H9 (cell line): ENCODE measurements at regions not wholly inside any gene's neighbourhood (a gene's known extent, or its start where the extent isn't known, plus 50 kb on each side); places are given as distances from the start of the nearest gene placed in this dataset.

Experiments used
- DNase-seq: peaks from one replicate; pipeline ENCODE4 v3.0.0-alpha.2; 2017
- H2AFZ ChIP-seq: one replicate; pipeline ENCODE4 v1.6.1; 2013; ENCODE audit warnings: mild to moderate bottlenecking, low read length, control low read depth, moderate library complexity
- H2AK5ac ChIP-seq: 2 replicates; pipeline ENCODE4 v1.6.1; 2013; ENCODE audit warnings: low read length, control low read depth, mixed read lengths; ENCODE audit not compliant: insufficient read length
- H2BK120ac ChIP-seq: one replicate; pipeline ENCODE4 v1.6.1; 2013; ENCODE audit warnings: low read depth, mild to moderate bottlenecking, low read length, control low read depth, inconsistent platforms; ENCODE audit not compliant: poor library complexity, severe bottlenecking
- H2BK12ac ChIP-seq: 2 replicates; pipeline ENCODE4 v1.6.1; 2013; ENCODE audit warnings: low read length, control low read depth, mixed read lengths, low read depth; ENCODE audit not compliant: insufficient read length
- H2BK15ac ChIP-seq: 2 replicates; pipeline ENCODE4 v1.6.1; 2013; ENCODE audit warnings: low read depth, low read length, control low read depth
- H2BK20ac ChIP-seq: one replicate; pipeline ENCODE4 v1.6.1; 2013; ENCODE audit warnings: low read depth, mild to moderate bottlenecking, low read length, control low read depth, inconsistent platforms; ENCODE audit not compliant: poor library complexity, severe bottlenecking
- H2BK5ac ChIP-seq: 2 replicates; pipeline ENCODE4 v1.6.1; 2013; ENCODE audit warnings: low read length, control low read depth, mixed read lengths; ENCODE audit not compliant: insufficient read length
- H3K14ac ChIP-seq: 2 replicates; pipeline ENCODE4 v1.6.1; 2013; ENCODE audit warnings: low read length, control low read depth; ENCODE audit not compliant: insufficient read depth
- H3K18ac ChIP-seq: 2 replicates; pipeline ENCODE4 v1.6.1; 2013; ENCODE audit warnings: low read depth, mild to moderate bottlenecking, mixed read lengths, low read length, control low read depth; ENCODE audit not compliant: insufficient read length
- H3K23ac ChIP-seq: 2 replicates; pipeline ENCODE4 v1.6.1; 2013; ENCODE audit warnings: low read length, control low read depth, mixed read lengths, low read depth; ENCODE audit not compliant: insufficient read length
- H3K23me2 ChIP-seq: 2 replicates; pipeline ENCODE4 v1.6.1; 2013; ENCODE audit warnings: low read depth, mild to moderate bottlenecking, mixed read lengths, low read length, control low read depth; ENCODE audit not compliant: insufficient read length, poor library complexity, severe bottlenecking
- H3K27ac ChIP-seq: 2 replicates; pipeline ENCODE4 v1.5.1; 2013; ENCODE audit warnings: low read length, control low read depth, mixed read lengths, low read depth; ENCODE audit not compliant: insufficient read length
- H3K27me3 ChIP-seq: 2 replicates; pipeline ENCODE4 v1.6.1; 2013; ENCODE audit warnings: low read length, control low read depth, inconsistent platforms; ENCODE audit not compliant: insufficient read depth
- H3K4ac ChIP-seq: 2 replicates; pipeline ENCODE4 v1.6.1; 2013; ENCODE audit warnings: low read depth, mild to moderate bottlenecking, control low read depth, inconsistent platforms, low read length, moderate library complexity
- H3K4me1 ChIP-seq: 2 replicates; pipeline ENCODE4 v1.6.1; 2013; ENCODE audit warnings: low read length, control low read depth, inconsistent platforms; ENCODE audit not compliant: insufficient read depth
- H3K4me2 ChIP-seq: 2 replicates; pipeline ENCODE4 v1.6.1; 2013; ENCODE audit warnings: low read length, control low read depth, mixed read lengths; ENCODE audit not compliant: insufficient read length, insufficient read depth
- H3K56ac ChIP-seq: 2 replicates; pipeline ENCODE4 v1.6.1; 2013; ENCODE audit warnings: low read depth, mild to moderate bottlenecking, mixed read lengths, low read length, control low read depth; ENCODE audit not compliant: insufficient read length
- H3K79me1 ChIP-seq: 2 replicates; pipeline ENCODE4 v1.6.1; 2013; ENCODE audit warnings: low read depth, mild to moderate bottlenecking, moderate library complexity, low read length, control low read depth, inconsistent platforms; ENCODE audit not compliant: insufficient read depth, poor library complexity, severe bottlenecking
- H3K79me2 ChIP-seq: 2 replicates; pipeline ENCODE4 v1.6.1; 2013; ENCODE audit warnings: low read length, control low read depth, inconsistent platforms; ENCODE audit not compliant: insufficient read depth
- H3K9ac ChIP-seq: 2 replicates; pipeline ENCODE4 v1.6.1; 2013; ENCODE audit warnings: low read length, control low read depth, mixed read lengths; ENCODE audit not compliant: insufficient read length; ENCODE audit errors: extremely low read depth
- H3K9me3 ChIP-seq: one replicate; pipeline ENCODE4 v1.6.1; 2013; ENCODE audit warnings: low read depth, low read length, inconsistent platforms; ENCODE audit not compliant: control insufficient read depth
- H3T11ph ChIP-seq: one replicate; pipeline ENCODE4 v1.6.1; 2013; ENCODE audit warnings: mild to moderate bottlenecking, low read length, control low read depth, inconsistent platforms
- H4K20me1 ChIP-seq: one replicate; pipeline ENCODE4 v1.6.1; 2013; ENCODE audit not compliant: control insufficient read depth, insufficient read length, insufficient read depth
- H4K5ac ChIP-seq: 2 replicates; pipeline ENCODE4 v1.6.1; 2013; ENCODE audit warnings: low read depth, mild to moderate bottlenecking, mixed read lengths, low read length, control low read depth; ENCODE audit not compliant: insufficient read length
- H4K8ac ChIP-seq: replicated peaks from 2 replicates; pipeline ENCODE4 v1.6.1; 2013; ENCODE audit warnings: low read length, control low read depth, mixed read lengths, low read depth; ENCODE audit not compliant: insufficient read length
- H4K91ac ChIP-seq: 2 replicates; pipeline ENCODE4 v1.6.1; 2013; ENCODE audit warnings: low read depth, mild to moderate bottlenecking, moderate library complexity, mixed read lengths, low read length, control low read depth; ENCODE audit not compliant: insufficient read length
- H3K27ac Mint-ChIP-seq, 3 experiments: 2 replicates in 2 of 3; 3 replicates in 1 of 3; pipeline ENCODE4 v1.8.0; 2020 to 2021; ENCODE audit warnings: mixed read lengths in 3 of 3, mild to moderate bottlenecking in 1 of 3, moderate library complexity in 1 of 3
- H3K27me3 Mint-ChIP-seq: 2 replicates; pipeline ENCODE4 v1.8.0; 2021; ENCODE audit warnings: low read depth, mild to moderate bottlenecking, moderate library complexity, mixed read lengths
- H3K36me3 Mint-ChIP-seq, 3 experiments: 2 replicates in 2 of 3; 3 replicates in 1 of 3; pipeline ENCODE4 v1.8.0; 2020 to 2021; ENCODE audit warnings: low read depth in 3 of 3, mixed read lengths in 3 of 3; ENCODE audit not compliant: insufficient read depth in 1 of 3
- H3K4me1 Mint-ChIP-seq, 2 experiments: 2 replicates each; pipeline ENCODE4 v1.8.0; 2020; ENCODE audit warnings: mixed read lengths in 2 of 2
- H3K4me3 Mint-ChIP-seq, 2 experiments: 2 replicates in 1 of 2; 3 replicates in 1 of 2; pipeline ENCODE4 v1.8.0; 2020 to 2021; ENCODE audit warnings: mild to moderate bottlenecking in 2 of 2, mixed read lengths in 2 of 2, moderate library complexity in 1 of 2
- H3K9me3 Mint-ChIP-seq, 2 experiments: 2 replicates in 1 of 2; 3 replicates in 1 of 2; pipeline ENCODE4 v1.8.0; 2020; ENCODE audit warnings: mild to moderate bottlenecking in 2 of 2, mixed read lengths in 2 of 2, moderate library complexity in 1 of 2
- CTCF ChIP-seq: fragments of 200-600 bp; sonication (generic); conservative IDR thresholded peaks from 3 replicates; pipeline ENCODE4 v1.8.0; 2021; ENCODE audit warnings: antibody characterized with exemption, mild to moderate bottlenecking
- WGBS: extraction: QIAGEN DNeasy Blood & Tissue Kit; methylation state at CpG from one replicate; pipeline ENCODE4 v1.1.7; 2013; ENCODE audit warnings: missing lambda C conversion rate, low lambda C conversion rate, mixed read lengths; ENCODE audit not compliant: insufficient read length; ENCODE audit errors: extremely low coverage; 5-methylcytosine and 5-hydroxymethylcytosine counted together

GRCh38 chr6:133594652-133595110 is 294.2 kb upstream of the TCF21 start:
- no peak overlapping the region for H4K5ac ChIP-seq
- no peak overlapping the region for H3K56ac ChIP-seq
- H3K27ac Mint-ChIP-seq: no peak overlapping the region
- no peak overlapping the region for H3K4me2 ChIP-seq
- no peak for DNase-seq
- no peak overlapping the region for H2BK15ac ChIP-seq
- no peak overlapping the region for H3T11ph ChIP-seq
- no peak overlapping the region for H3K4ac ChIP-seq
- no peaks in the 10 kb centered on the region for H3K4me1 Mint-ChIP-seq
- no peak overlapping the region for H2BK20ac ChIP-seq
- no peak overlapping the region for H2BK5ac ChIP-seq
- H2AFZ ChIP-seq: no peak overlapping the region
- WGBS: no CpG with 5 or more reads among the region's 8 CpGs
- H2AK5ac ChIP-seq: no peak overlapping the region
- H3K79me2 ChIP-seq: no peaks in the 10 kb centered on the region
- H3K18ac ChIP-seq: no peak overlapping the region
- no peak overlapping the region for H4K91ac ChIP-seq
- H3K27me3 Mint-ChIP-seq: no peaks in the 10 kb centered on the region
- no peaks in the 10 kb centered on the region for H4K20me1 ChIP-seq
- H3K4me1 ChIP-seq: no peaks in the 10 kb centered on the region
- H2BK12ac ChIP-seq: no peak overlapping the region
- no peak overlapping the region for H3K27ac ChIP-seq
- H3K27me3 ChIP-seq: no peaks in the 10 kb centered on the region
- H3K36me3 Mint-ChIP-seq: no peaks in the 10 kb centered on the region
- H4K8ac ChIP-seq: no peak overlapping the region
- TF ChIP-seq CTCF: no peak
- no peak overlapping the region for H3K14ac ChIP-seq
- no peak overlapping the region for H2BK120ac ChIP-seq
- no peaks in the 10 kb centered on the region for H3K23me2 ChIP-seq
- no peak overlapping the region for H3K9ac ChIP-seq
- H3K79me1 ChIP-seq: no peaks in the 10 kb centered on the region
- H3K4me3 Mint-ChIP-seq: no peak overlapping the region
- H3K9me3 ChIP-seq: no peaks in the 10 kb centered on the region
- H3K9me3 Mint-ChIP-seq: no peaks in the 10 kb centered on the region
- H3K23ac ChIP-seq: no peak overlapping the region
